ENCODE measurements at regions not wholly inside any gene's neighbourhood (a gene's known extent, or its start where the extent isn't known, plus 50 kb on each side); places are given as distances from the start of the nearest gene placed in this dataset.
A peak's percentile ranks its signal among the peaks of the same experiment; 100 is the strongest.

- Histone ChIP-seq H3K27ac (ENCODE audit: low read length) (peak overlapping the region; percentile 91), H3K4me3 (ENCODE audit: low read length) (peak overlapping the region; percentile 38), H3K4me1 (ENCODE audit: control insufficient read depth, insufficient read depth, low read length) (peaks cover 5% of the 10 kb centered on the region), H3K27me3 (ENCODE audit: control insufficient read depth, insufficient read depth, low read length) (no peaks in the 10 kb centered on the region), H3K9me3 (ENCODE audit: control insufficient read depth, insufficient read depth, low read length) (no peaks in the 10 kb centered on the region), H3K36me3 (ENCODE audit: control insufficient read depth, insufficient read depth, low read length) (no peaks in the 10 kb centered on the region)
- WGBS (ENCODE audit: insufficient coverage) = 76% methylated on average over 1 of the region's 2 CpGs
- H3K4me3 Mint-ChIP-seq = no peak overlapping the region
- H3K36me3 Mint-ChIP-seq = no peaks in the 10 kb centered on the region
- no peak for DNase-seq
- peaks cover 0 to 4% of the 10 kb centered on the region in 2 donors for H3K9me3 Mint-ChIP-seq
- no peaks in the 10 kb centered on the region for H3K4me1 Mint-ChIP-seq
- no peak for ATAC-seq
- H3K27ac Mint-ChIP-seq = no peak overlapping the region
- intact Hi-C loops (cut with micrococcal nuclease) = no loop called here
- TF ChIP-seq CTCF (IDR thresholded peaks at IDR 0.05) = no peak
- H3K27me3 Mint-ChIP-seq (ENCODE audit: low read depth in 2 of 2) = peaks cover 0 to 12% of the 10 kb centered on the region in 2 donors
These were observed 99.5 kb downstream of the ZNF621 start for GRCh38 chr3:40624189-40624769.

DNA sequence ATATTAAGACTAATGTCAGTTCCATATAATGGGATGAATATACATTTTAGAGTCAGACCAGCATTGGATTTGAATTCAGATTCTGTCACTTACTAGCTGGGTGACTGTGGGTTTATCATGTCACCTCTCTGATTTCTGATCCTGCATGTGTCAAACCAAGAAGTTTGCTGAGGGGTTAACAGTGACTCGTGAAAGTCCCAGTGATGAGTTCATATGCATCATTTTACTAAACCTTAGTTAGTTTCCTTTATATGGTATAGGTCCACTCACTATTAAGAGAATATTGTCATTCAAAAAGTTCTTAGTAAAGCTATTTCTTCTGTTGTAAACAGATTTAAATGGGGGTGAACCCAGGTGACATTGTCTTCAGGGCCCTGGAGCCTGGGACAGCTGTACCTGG, 102.3 kb downstream of the ZNF621 start:
- no peak for TF ChIP-seq CTCF (IDR thresholded peaks at IDR 0.05)
- H3K4me3 Mint-ChIP-seq = no peak overlapping the region
- Histone ChIP-seq H3K36me3 (ENCODE audit: control insufficient read depth, insufficient read depth, low read length) (no peaks in the 10 kb centered on the region), H3K4me1 (ENCODE audit: control insufficient read depth, insufficient read depth, low read length) (peaks cover 5% of the 10 kb centered on the region), H3K27me3 (ENCODE audit: control insufficient read depth, insufficient read depth, low read length) (no peaks in the 10 kb centered on the region), H3K27ac (ENCODE audit: low read length) (no peak overlapping the region), H3K4me3 (ENCODE audit: low read length) (no peak overlapping the region), H3K9me3 (ENCODE audit: control insufficient read depth, insufficient read depth, low read length) (peaks cover 4% of the 10 kb centered on the region)
- WGBS (ENCODE audit: insufficient coverage) = 60% methylated on average over 1 of the region's 1 CpG
- peaks cover 0 to 4% of the 10 kb centered on the region in 2 donors for H3K9me3 Mint-ChIP-seq
- intact Hi-C loops (cut with micrococcal nuclease) = no loop called here
- H3K27ac Mint-ChIP-seq = no peak overlapping the region
- H3K36me3 Mint-ChIP-seq = no peaks in the 10 kb centered on the region
- no peak for DNase-seq
- H3K27me3 Mint-ChIP-seq (ENCODE audit: low read depth in 2 of 2) = peaks cover 0 to 7% of the 10 kb centered on the region in 2 donors
- no peaks in the 10 kb centered on the region for H3K4me1 Mint-ChIP-seq
- no peak for ATAC-seq

DNA sequence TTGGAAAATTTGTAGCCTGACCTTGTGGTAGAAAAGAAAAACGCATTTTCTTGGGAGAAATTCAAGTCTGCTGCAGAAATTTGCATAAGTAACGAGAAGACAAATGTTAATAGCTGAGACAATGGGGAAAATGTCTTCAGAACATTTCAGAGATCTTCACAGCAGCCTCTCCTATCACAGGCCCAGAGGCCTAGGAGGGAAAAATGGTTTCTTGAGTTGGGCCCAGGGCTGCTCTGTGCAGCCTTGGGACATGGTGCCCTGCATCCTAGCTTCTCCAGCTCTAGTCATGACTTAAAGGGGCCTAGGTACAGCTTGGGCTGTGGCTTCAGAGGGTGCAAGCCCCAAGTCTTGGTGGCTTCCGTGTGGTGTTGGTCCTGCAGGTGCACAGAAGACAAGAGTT, 104.2 kb downstream of the ZNF621 start:
- intact Hi-C loops (cut with micrococcal nuclease) = no loop called here
- H3K27me3 Mint-ChIP-seq (ENCODE audit: low read depth in 2 of 2) = peaks cover 0 to 7% of the 10 kb centered on the region in 2 donors
- H3K4me1 ChIP-seq (ENCODE audit: control insufficient read depth, insufficient read depth, low read length) = no peaks in the 10 kb centered on the region

More for the DNA sequence above, 104.2 kb downstream of the ZNF621 start:
- Mint-ChIP-seq H3K27ac (no peak overlapping the region), H3K4me3 (no peak overlapping the region), H3K36me3 (no peaks in the 10 kb centered on the region), H3K4me1 (no peaks in the 10 kb centered on the region), H3K9me3 (peaks cover 4 to 8% of the 10 kb centered on the region in 2 donors)
- Histone ChIP-seq H3K27me3 (ENCODE audit: control insufficient read depth, insufficient read depth, low read length) (no peaks in the 10 kb centered on the region), H3K9me3 (ENCODE audit: control insufficient read depth, insufficient read depth, low read length) (peaks cover 5% of the 10 kb centered on the region), H3K4me3 (ENCODE audit: low read length) (no peak overlapping the region), H3K27ac (ENCODE audit: low read length) (no peak overlapping the region), H3K36me3 (ENCODE audit: control insufficient read depth, insufficient read depth, low read length) (no peaks in the 10 kb centered on the region)
- DNase-seq = no peak
- ATAC-seq = no peak
- TF ChIP-seq CTCF (IDR thresholded peaks at IDR 0.05) = no peak
- 75% methylated on average over 3 of the region's 3 CpGs for WGBS (ENCODE audit: insufficient coverage)

Data from natural killer cell (primary cell).